NCI-H1105 (cell line): ENCODE measurements at regions not wholly inside any gene's neighbourhood (a gene's known extent, or its start where the extent isn't known, plus 50 kb on each side); places are given as distances from the start of the nearest gene placed in this dataset.

Experiments
- DNase-seq: peaks from one replicate; lab custom pipeline; 2025; lab: John Stamatoyannopoulos, UW

- DNase-seq = no peak
These were observed 407.2 kb downstream of the EFNA5 start for GRCh38 chr5:107263387-107264018.

- DNase-seq = no peak
These were observed 412.7 kb downstream of the EFNA5 start for GRCh38 chr5:107257885-107258520.

- DNase-seq = no peak
These were observed 415.9 kb downstream of the EFNA5 start for GRCh38 chr5:107254902-107255234.

GRCh38 chr5:107254214-107254901 is 416.4 kb downstream of the EFNA5 start:
- no peak for DNase-seq

GRCh38 chr5:107253246-107253645 is 417.5 kb downstream of the EFNA5 start:
- no peak for DNase-seq

GRCh38 chr5:107251151-107251550 is 419.6 kb downstream of the EFNA5 start:
- DNase-seq = no peak

GRCh38 chr5:107248066-107248695 is 422.6 kb downstream of the EFNA5 start:
- no peak for DNase-seq

- no peak for DNase-seq
These were observed 423.3 kb downstream of the EFNA5 start for GRCh38 chr5:107247427-107247826.

GRCh38 chr5:107243220-107243579 is 427.5 kb downstream of the EFNA5 start:
- no peak for DNase-seq

GRCh38 chr5:107242411-107243219 is 428.1 kb downstream of the EFNA5 start:
- DNase-seq = no peak

GRCh38 chr5:107241841-107242240 is 428.9 kb downstream of the EFNA5 start:
- no peak for DNase-seq

- DNase-seq = no peak
These were observed 435.6 kb downstream of the EFNA5 start for GRCh38 chr5:107235167-107235566.

- no peak for DNase-seq
These were observed 437.9 kb downstream of the EFNA5 start for GRCh38 chr5:107232788-107233187.

- DNase-seq = no peak
These were observed 438.4 kb downstream of the EFNA5 start for GRCh38 chr5:107232293-107232692.

GRCh38 chr5:107231191-107231590 is 439.5 kb downstream of the EFNA5 start:
- DNase-seq = no peak

GRCh38 chr5:107230367-107230766 is 440.4 kb downstream of the EFNA5 start:
- no peak for DNase-seq

- no peak for DNase-seq
These were observed 442.5 kb downstream of the EFNA5 start for GRCh38 chr5:107228226-107228625.

GRCh38 chr5:107224272-107224671 is 446.5 kb downstream of the EFNA5 start:
- no peak for DNase-seq

- no peak for DNase-seq
These were observed 447.7 kb downstream of the EFNA5 start for GRCh38 chr5:107223066-107223465.

GRCh38 chr5:107219993-107220392 is 450.7 kb downstream of the EFNA5 start:
- DNase-seq = no peak

GRCh38 chr5:107218457-107219193 is 452.1 kb downstream of the EFNA5 start:
- DNase-seq = no peak

- no peak for DNase-seq
These were observed 453.0 kb downstream of the EFNA5 start for GRCh38 chr5:107217721-107218130.
